Body of pancreas (tissue), 4 donors: ENCODE measurements at regions not wholly inside any gene's neighbourhood (a gene's known extent, or its start where the extent isn't known, plus 50 kb on each side); places are given as distances from the start of the nearest gene placed in this dataset.

ENCODE experiments used
- POLR2A ChIP-seq, 3 donors: fragments of 450-650 bp; IDR thresholded peaks; one replicate each; pipeline ENCODE4 v1.6.1; 2016; ENCODE audit warnings: antibody characterized with exemption in 3 of 3, mild to moderate bottlenecking in 2 of 3
- TF ChIP-seq, protein P1 (sequence below), 7 experiments: fragments of 450-650 bp in 4 of 7; fragments of 200-600 bp in 3 of 7; sonication (generic) in 3 of 7; IDR thresholded peaks; one replicate each; pipeline ENCODE4 v1.5.1; 2016 to 2019; ENCODE audit warnings: antibody characterized with exemption in 7 of 7

DNA sequence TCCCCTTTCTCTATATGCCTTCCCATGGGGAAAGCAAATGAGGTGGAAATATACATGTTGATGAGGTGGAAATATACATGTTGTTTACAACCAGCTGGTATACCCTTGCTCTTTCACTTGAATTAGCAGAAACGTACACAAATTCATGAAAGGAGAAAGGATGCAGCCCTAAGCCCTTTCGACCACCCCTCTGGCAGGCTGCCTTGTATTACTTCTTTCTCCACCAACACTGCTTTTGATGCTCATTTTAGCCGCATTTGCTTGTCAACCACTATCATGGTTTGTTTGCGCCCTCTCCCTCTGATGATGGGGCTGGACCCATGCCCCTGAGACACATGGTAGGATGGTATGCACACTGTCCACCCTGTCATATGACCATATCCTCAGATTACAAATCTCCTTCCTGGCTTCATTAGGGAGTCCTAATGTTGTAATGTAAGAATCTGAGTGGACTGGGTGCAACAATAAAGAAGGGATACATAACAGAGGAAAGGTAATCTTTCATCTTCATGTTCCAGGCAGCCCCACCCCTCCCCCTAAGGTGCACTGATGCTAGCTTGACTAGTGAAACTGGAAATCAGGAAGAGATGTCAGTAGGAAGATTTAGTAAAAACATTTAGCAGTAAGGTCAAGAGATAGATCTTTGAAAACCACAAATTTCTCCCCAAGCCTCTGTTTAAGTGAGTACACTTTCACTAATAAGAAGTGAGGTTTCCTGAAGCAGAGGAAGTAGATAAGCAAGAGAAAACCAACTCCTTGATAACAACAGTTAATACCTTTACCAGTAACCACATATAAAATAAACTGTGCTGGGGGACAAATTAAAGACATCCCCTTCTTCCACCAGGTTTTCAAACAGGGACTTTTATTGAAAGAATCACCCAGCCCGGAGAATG, 536.8 kb upstream of the NRP1 start:
- TF ChIP-seq, protein P1, sequence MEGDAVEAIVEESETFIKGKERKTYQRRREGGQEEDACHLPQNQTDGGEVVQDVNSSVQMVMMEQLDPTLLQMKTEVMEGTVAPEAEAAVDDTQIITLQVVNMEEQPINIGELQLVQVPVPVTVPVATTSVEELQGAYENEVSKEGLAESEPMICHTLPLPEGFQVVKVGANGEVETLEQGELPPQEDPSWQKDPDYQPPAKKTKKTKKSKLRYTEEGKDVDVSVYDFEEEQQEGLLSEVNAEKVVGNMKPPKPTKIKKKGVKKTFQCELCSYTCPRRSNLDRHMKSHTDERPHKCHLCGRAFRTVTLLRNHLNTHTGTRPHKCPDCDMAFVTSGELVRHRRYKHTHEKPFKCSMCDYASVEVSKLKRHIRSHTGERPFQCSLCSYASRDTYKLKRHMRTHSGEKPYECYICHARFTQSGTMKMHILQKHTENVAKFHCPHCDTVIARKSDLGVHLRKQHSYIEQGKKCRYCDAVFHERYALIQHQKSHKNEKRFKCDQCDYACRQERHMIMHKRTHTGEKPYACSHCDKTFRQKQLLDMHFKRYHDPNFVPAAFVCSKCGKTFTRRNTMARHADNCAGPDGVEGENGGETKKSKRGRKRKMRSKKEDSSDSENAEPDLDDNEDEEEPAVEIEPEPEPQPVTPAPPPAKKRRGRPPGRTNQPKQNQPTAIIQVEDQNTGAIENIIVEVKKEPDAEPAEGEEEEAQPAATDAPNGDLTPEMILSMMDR (IDR thresholded peaks at IDR 0.05) = no peak
- no peak for TF ChIP-seq POLR2A (IDR thresholded peaks at IDR 0.05)
